Panc1 (cell line): ENCODE measurements at regions not wholly inside any gene's neighbourhood (a gene's known extent, or its start where the extent isn't known, plus 50 kb on each side); places are given as distances from the start of the nearest gene placed in this dataset.

Experiments used
- ATAC-seq: fragments of 200-7000 bp; cut with Tn5 transposase; 2 replicates; pipeline ENCODE4 v1.9.1; 2020; ENCODE audit warnings: mild to moderate bottlenecking, moderate library complexity
- BruUV-seq: library from RNA; stranded (reverse); fragments of 400-500 nt; replicated peaks from 2 replicates; lab custom pipeline; 2021; lab: Mats Ljungman, UMichigan
- CTCF ChIA-PET: fragments of 300-600 bp; sonication (Branson Sonifier 250); formaldehyde crosslinking; loops from one replicate; lab custom pipeline; 2022; ENCODE audit warnings: antibody characterized with exemption; lab: Charles Lee
- POLR2A ChIA-PET: fragments of 300-600 bp; sonication (Branson Sonifier 250); formaldehyde crosslinking; loops from one replicate; lab custom pipeline; 2022; ENCODE audit warnings: antibody characterized with exemption; lab: Charles Lee
- DNase-seq: peaks from one replicate; pipeline ENCODE4 v3.0.0-alpha.2; 2010; ENCODE audit warnings: low read depth, low spot score
- H3K27ac ChIP-seq: 2 replicates; pipeline ENCODE4 v1.5.1; 2011; ENCODE audit warnings: mild to moderate bottlenecking, low read length, inconsistent platforms
- H3K27me3 ChIP-seq: fragments of 200-500 bp; sonication (Bioruptor generic); 2 replicates; pipeline ENCODE4 v1.6.0; 2014; ENCODE audit warnings: low read length, inconsistent platforms; ENCODE audit not compliant: control insufficient read depth, insufficient read depth
- H3K36me3 ChIP-seq: fragments of 200-500 bp; sonication (Bioruptor generic); 2 replicates; pipeline ENCODE4 v1.5.1; 2014; ENCODE audit warnings: inconsistent platforms, mild to moderate bottlenecking, low read length, moderate library complexity; ENCODE audit not compliant: control insufficient read depth, insufficient read depth
- H3K4me1 ChIP-seq: 2 replicates; pipeline ENCODE4 v1.5.1; 2011; ENCODE audit warnings: inconsistent platforms, mild to moderate bottlenecking, low read length, moderate library complexity; ENCODE audit not compliant: control insufficient read depth, insufficient read depth
- H3K4me3 ChIP-seq, 2 experiments: 2 replicates each; pipeline ENCODE4 v1.5.1; 2011 to 2012; ENCODE audit warnings: low read depth in 2 of 2, low read length in 2 of 2, mild to moderate bottlenecking in 2 of 2, inconsistent platforms in 1 of 2, moderate library complexity in 1 of 2
- H3K9me3 ChIP-seq: fragments of 200-500 bp; sonication (Bioruptor generic); 2 replicates; pipeline ENCODE4 v1.5.1; 2014; ENCODE audit warnings: low read depth, mild to moderate bottlenecking, inconsistent platforms, low read length, moderate library complexity; ENCODE audit not compliant: control insufficient read depth, insufficient read depth
- POLR2AphosphoS5 ChIP-seq: IDR thresholded peaks from 2 replicates; pipeline ENCODE4 v1.6.1; 2012; ENCODE audit warnings: mild to moderate bottlenecking, low read depth, low read length, moderate library complexity
- SIN3A ChIP-seq: IDR thresholded peaks from 2 replicates; pipeline ENCODE4 v1.6.1; 2012; ENCODE audit warnings: low read depth, mild to moderate bottlenecking, low read length, moderate library complexity, borderline replicate concordance; ENCODE audit not compliant: insufficient read depth
- TCF7L2 ChIP-seq: IDR thresholded peaks from 2 replicates; pipeline ENCODE4 v1.6.1; 2011; ENCODE audit warnings: mild to moderate bottlenecking, low read depth, low read length, inconsistent platforms
- in situ Hi-C: cut with HindIII; loops from 2 replicates; pipeline ENCODE4 v1.10.0; 2016; ENCODE audit warnings: low sequenced_read_pairs, low pct_unique_long_range_greater_than_20kb
- intact Hi-C: fragments of 100-400 bp; cut with micrococcal nuclease; formaldehyde crosslinking; loops from one replicate; pipeline ENCODE4 v1.10.0; 2022; ENCODE audit not compliant: unreplicated experiment
- TF ChIP-seq, protein P1 (sequence below), 2 experiments: IDR thresholded peaks; 2 replicates each; pipeline ENCODE4 v1.6.1; 2011 to 2012; ENCODE audit warnings: low read depth in 2 of 2, control low read depth in 1 of 2, low read length in 1 of 2, mild to moderate bottlenecking in 1 of 2, moderate library complexity in 1 of 2; ENCODE audit not compliant: insufficient read depth in 1 of 2
- TF ChIP-seq, protein P2 (sequence below): fragments of 450-650 bp; IDR thresholded peaks from 2 replicates; pipeline ENCODE4 v1.5.1; 2017; ENCODE audit warnings: mild to moderate bottlenecking

DNA sequence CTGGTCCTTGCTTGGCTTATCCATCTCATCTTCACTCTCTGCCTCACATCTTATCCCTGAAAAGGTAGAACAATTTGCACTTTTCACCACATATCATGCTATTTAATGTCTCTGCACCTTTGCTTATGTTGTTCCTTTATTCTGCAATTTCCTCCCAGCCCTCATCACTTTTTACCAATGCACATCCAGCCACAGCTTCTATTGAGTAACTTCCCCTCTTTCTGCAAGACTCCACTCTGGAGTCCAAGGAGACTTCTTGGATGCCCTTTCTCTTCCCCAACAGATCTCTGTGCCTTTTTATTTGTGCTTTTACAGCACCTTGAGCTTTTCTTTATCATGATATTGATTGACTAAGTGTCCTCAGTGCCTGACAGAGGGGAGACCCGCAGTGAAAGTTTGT, 797.1 kb downstream of the VRK1 start:
- Histone ChIP-seq H3K9me3 (no peaks in the 10 kb centered on the region), H3K4me3 (no peak overlapping the region), H3K27ac (no peak overlapping the region), H3K36me3 (no peaks in the 10 kb centered on the region), H3K4me1 (no peaks in the 10 kb centered on the region), H3K27me3 (no peaks in the 10 kb centered on the region)
- ChIA-PET CTCF (no interaction called here), POLR2A (no interaction called here)
- TF ChIP-seq, protein P1, sequence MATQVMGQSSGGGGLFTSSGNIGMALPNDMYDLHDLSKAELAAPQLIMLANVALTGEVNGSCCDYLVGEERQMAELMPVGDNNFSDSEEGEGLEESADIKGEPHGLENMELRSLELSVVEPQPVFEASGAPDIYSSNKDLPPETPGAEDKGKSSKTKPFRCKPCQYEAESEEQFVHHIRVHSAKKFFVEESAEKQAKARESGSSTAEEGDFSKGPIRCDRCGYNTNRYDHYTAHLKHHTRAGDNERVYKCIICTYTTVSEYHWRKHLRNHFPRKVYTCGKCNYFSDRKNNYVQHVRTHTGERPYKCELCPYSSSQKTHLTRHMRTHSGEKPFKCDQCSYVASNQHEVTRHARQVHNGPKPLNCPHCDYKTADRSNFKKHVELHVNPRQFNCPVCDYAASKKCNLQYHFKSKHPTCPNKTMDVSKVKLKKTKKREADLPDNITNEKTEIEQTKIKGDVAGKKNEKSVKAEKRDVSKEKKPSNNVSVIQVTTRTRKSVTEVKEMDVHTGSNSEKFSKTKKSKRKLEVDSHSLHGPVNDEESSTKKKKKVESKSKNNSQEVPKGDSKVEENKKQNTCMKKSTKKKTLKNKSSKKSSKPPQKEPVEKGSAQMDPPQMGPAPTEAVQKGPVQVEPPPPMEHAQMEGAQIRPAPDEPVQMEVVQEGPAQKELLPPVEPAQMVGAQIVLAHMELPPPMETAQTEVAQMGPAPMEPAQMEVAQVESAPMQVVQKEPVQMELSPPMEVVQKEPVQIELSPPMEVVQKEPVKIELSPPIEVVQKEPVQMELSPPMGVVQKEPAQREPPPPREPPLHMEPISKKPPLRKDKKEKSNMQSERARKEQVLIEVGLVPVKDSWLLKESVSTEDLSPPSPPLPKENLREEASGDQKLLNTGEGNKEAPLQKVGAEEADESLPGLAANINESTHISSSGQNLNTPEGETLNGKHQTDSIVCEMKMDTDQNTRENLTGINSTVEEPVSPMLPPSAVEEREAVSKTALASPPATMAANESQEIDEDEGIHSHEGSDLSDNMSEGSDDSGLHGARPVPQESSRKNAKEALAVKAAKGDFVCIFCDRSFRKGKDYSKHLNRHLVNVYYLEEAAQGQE (IDR thresholded peaks at IDR 0.05; ENCODE audit: insufficient read depth in 1 of 2, low read depth in 2 of 2, low read length in 1 of 2): no peak
- TF ChIP-seq SIN3A: no peak
- TF ChIP-seq, protein P2, sequence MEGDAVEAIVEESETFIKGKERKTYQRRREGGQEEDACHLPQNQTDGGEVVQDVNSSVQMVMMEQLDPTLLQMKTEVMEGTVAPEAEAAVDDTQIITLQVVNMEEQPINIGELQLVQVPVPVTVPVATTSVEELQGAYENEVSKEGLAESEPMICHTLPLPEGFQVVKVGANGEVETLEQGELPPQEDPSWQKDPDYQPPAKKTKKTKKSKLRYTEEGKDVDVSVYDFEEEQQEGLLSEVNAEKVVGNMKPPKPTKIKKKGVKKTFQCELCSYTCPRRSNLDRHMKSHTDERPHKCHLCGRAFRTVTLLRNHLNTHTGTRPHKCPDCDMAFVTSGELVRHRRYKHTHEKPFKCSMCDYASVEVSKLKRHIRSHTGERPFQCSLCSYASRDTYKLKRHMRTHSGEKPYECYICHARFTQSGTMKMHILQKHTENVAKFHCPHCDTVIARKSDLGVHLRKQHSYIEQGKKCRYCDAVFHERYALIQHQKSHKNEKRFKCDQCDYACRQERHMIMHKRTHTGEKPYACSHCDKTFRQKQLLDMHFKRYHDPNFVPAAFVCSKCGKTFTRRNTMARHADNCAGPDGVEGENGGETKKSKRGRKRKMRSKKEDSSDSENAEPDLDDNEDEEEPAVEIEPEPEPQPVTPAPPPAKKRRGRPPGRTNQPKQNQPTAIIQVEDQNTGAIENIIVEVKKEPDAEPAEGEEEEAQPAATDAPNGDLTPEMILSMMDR: no peak
- TF ChIP-seq POLR2AphosphoS5: no peak
- no peak for TF ChIP-seq TCF7L2
- ATAC-seq (no peak), DNase-seq (no peak)
- intact Hi-C loops (no loop called here), in situ Hi-C loops (no loop called here)
- BruUV-seq: no TSS peak

DNA sequence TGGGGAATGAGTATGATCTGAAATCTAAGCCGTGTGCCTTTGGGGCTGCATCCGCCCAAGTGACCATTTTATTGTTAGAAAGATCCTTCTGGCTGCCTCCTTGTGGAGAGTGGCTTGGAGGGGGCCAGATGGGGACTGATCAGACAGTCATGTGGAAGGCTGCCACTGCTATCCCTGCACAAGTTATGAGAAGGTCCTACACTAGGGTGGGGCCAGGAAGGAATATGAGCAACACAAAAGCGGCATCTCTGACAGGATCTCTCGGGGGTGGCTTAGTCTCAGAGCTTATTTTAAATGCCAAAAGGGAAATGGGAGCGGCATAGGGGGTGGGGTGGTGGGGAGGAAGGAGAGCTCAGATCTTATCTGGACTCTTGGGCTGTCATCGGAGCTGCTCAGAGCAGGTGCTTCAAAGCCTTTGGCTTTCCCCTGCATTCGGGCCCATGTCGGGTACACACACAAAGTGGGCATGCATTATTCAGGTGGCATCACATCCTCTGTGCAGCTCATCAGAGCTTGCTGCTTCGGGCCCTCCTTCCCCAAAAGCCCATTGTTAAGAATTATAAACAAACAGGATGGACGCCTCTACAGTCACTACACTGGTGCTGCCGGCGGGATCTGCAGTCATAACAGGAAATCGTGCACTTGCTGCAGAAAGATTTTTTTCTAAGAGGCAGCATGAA, 805.4 kb downstream of the VRK1 start:
- POLR2A ChIA-PET: no interaction called here
- no TSS peak for BruUV-seq
- Histone ChIP-seq H3K4me1 (no peaks in the 10 kb centered on the region), H3K27ac (no peak overlapping the region), H3K36me3 (no peaks in the 10 kb centered on the region), H3K4me3 (no peak overlapping the region), H3K9me3 (no peaks in the 10 kb centered on the region), H3K27me3 (no peaks in the 10 kb centered on the region)
- CTCF ChIA-PET: no interaction called here
- ATAC-seq (no peak), DNase-seq (no peak)
- intact Hi-C loops: no loop called here
- TF ChIP-seq TCF7L2 (no peak), SIN3A (no peak), POLR2AphosphoS5 (no peak)
- TF ChIP-seq, protein P1 (IDR thresholded peaks at IDR 0.05; ENCODE audit: insufficient read depth in 1 of 2, low read depth in 2 of 2, low read length in 1 of 2): no peak
- TF ChIP-seq, protein P2: no peak
- in situ Hi-C loops: no loop called here
